Parathyroid adenoma (tissue), 2 donors: ENCODE measurements at regions not wholly inside any gene's neighbourhood (a gene's known extent, or its start where the extent isn't known, plus 50 kb on each side); places are given as distances from the start of the nearest gene placed in this dataset.

Experiments used
- H2AFZ ChIP-seq: fragments of 300-600 bp; sonication (generic); one replicate; pipeline ENCODE4 v1.7.0; 2017; ENCODE audit warnings: antibody characterized with exemption, mild to moderate bottlenecking
- H3K27ac ChIP-seq: fragments of 300-600 bp; sonication (generic); one replicate; pipeline ENCODE4 v1.7.0; 2017
- H3K27me3 ChIP-seq: fragments of 300-600 bp; sonication (generic); one replicate; pipeline ENCODE4 v1.7.0; 2017; ENCODE audit warnings: low read length; ENCODE audit not compliant: control insufficient read depth, insufficient read depth
- H3K36me3 ChIP-seq: fragments of 300-600 bp; sonication (generic); one replicate; pipeline ENCODE4 v1.7.0; 2017; ENCODE audit warnings: low read length; ENCODE audit not compliant: control insufficient read depth, insufficient read depth
- H3K4me1 ChIP-seq: fragments of 300-600 bp; sonication (generic); one replicate; pipeline ENCODE4 v1.7.0; 2017; ENCODE audit warnings: control low read depth
- H3K4me2 ChIP-seq: fragments of 300-600 bp; sonication (generic); one replicate; pipeline ENCODE4 v1.7.0; 2017; ENCODE audit warnings: low read length
- H3K4me3 ChIP-seq: fragments of 300-600 bp; sonication (generic); one replicate; pipeline ENCODE4 v1.7.0; 2017; ENCODE audit warnings: low read depth, low read length
- H3K79me2 ChIP-seq: fragments of 300-600 bp; sonication (generic); one replicate; pipeline ENCODE4 v1.7.0; 2017; ENCODE audit warnings: control low read depth
- H3K9ac ChIP-seq: fragments of 300-600 bp; sonication (generic); one replicate; pipeline ENCODE4 v1.7.0; 2017; ENCODE audit warnings: mild to moderate bottlenecking
- H3K9me3 ChIP-seq: fragments of 300-600 bp; sonication (generic); one replicate; pipeline ENCODE4 v1.7.0; 2017; ENCODE audit warnings: low read length; ENCODE audit not compliant: control insufficient read depth
- TF ChIP-seq, protein P1 (sequence below): fragments of 300-600 bp; sonication (generic); IDR thresholded peaks from one replicate; pipeline ENCODE4 v1.7.0; 2017; ENCODE audit warnings: antibody characterized with exemption, mild to moderate bottlenecking
- donor health status: primary hyperparathyroidism.

DNA sequence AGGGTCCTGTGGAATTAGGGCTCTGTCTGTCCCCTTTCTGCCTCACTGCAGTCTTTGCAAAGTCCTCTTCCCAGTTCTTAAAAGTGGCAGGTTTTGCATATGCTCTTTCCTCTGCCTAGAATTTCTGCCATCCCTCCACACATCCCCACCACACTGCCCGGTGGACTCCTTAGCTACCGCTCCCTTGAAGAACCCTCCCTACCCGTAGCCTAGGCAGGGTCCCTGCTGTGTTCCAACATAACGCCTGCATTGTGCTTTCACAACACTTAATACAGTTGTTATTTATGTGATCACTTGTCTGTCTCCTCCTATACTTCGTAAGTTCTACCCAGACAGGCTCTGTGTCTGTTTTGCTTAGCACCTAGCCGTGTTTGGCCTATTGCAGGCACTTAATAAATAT lies 142.5 kb upstream of the DMRT1 start:
- TF ChIP-seq, protein P1, sequence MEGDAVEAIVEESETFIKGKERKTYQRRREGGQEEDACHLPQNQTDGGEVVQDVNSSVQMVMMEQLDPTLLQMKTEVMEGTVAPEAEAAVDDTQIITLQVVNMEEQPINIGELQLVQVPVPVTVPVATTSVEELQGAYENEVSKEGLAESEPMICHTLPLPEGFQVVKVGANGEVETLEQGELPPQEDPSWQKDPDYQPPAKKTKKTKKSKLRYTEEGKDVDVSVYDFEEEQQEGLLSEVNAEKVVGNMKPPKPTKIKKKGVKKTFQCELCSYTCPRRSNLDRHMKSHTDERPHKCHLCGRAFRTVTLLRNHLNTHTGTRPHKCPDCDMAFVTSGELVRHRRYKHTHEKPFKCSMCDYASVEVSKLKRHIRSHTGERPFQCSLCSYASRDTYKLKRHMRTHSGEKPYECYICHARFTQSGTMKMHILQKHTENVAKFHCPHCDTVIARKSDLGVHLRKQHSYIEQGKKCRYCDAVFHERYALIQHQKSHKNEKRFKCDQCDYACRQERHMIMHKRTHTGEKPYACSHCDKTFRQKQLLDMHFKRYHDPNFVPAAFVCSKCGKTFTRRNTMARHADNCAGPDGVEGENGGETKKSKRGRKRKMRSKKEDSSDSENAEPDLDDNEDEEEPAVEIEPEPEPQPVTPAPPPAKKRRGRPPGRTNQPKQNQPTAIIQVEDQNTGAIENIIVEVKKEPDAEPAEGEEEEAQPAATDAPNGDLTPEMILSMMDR: no peak
- no peak overlapping the region for H3K9ac ChIP-seq
- no peak overlapping the region for H3K27ac ChIP-seq
- no peaks in the 10 kb centered on the region for H3K4me1 ChIP-seq
- H3K36me3 ChIP-seq: no peaks in the 10 kb centered on the region
- no peaks in the 10 kb centered on the region for H3K9me3 ChIP-seq
- H2AFZ ChIP-seq: no peak overlapping the region
- H3K27me3 ChIP-seq: no peaks in the 10 kb centered on the region
- H3K79me2 ChIP-seq: no peaks in the 10 kb centered on the region
- H3K4me3 ChIP-seq: no peak overlapping the region
- H3K4me2 ChIP-seq: no peak overlapping the region

DNA sequence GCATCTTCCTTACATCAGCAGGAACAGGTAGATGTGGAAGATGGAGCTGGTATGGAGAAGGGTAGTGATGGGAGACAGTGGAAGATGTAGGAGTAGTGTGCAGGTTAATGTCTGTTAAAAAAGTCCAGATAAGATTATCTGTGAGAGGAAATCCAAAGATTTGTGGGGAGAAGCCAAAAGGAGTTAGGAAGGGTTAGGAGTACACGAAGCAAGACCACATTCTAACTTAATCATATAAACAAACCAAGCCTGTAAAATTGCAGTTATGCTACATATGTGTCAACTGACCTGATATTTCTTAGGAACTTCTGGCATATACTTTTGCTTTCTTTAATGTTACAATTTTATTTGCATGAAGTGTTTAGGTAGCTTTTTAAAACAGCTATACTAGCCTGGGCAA lies 142.1 kb upstream of the DMRT1 start:
- H3K27ac ChIP-seq: no peak overlapping the region
- H3K36me3 ChIP-seq: no peaks in the 10 kb centered on the region
- TF ChIP-seq, protein P1: no peak
- no peak overlapping the region for H3K9ac ChIP-seq
- H3K27me3 ChIP-seq: no peaks in the 10 kb centered on the region
- H3K79me2 ChIP-seq: no peaks in the 10 kb centered on the region
- no peak overlapping the region for H3K4me3 ChIP-seq
- no peaks in the 10 kb centered on the region for H3K9me3 ChIP-seq
- H3K4me1 ChIP-seq: no peaks in the 10 kb centered on the region
- no peak overlapping the region for H2AFZ ChIP-seq
- H3K4me2 ChIP-seq: no peak overlapping the region

DNA sequence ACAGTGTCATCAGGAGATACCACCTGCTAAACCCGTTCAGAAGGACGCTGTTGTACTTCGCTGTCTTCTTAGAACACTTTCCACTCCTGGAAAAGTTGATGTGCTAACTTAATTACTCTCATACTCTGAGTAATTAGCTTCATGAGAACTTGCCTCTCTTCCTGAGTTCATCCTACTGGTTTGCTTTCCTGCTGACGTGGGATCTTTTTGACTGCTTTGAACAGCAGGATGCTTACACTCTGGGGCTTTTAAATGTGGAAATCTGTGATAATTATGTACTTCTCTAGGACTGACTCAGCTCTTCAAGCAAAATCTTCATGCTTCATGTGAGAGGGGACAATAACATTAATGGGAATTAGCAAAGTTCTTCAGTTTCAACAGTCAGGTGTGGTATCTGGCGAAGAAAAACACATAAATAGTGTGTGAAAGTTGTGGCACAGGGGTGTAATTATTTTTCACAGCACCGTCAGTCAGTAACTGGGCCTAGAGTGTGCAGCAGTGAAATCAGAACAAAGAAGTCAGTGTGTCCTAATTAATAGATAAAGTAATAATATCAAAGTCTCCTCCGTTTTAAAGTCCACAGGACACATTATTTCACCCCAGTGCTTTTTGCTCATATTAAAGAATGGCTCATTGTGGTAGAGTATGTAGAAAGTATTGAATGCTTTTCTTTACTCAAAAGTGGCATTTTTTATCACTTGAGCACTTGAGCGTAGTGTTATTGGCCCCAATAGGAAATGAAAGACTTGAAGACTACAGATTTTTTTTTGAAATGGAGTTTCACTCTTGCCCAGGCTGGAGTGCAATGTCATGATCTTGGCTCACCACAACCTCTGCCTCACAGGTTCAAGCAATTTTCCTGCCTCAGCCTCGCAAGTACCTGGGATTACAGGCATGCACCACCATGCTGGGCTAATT lies 140.9 kb upstream of the DMRT1 start:
- peak overlapping the region; percentile 39 for H3K4me2 ChIP-seq
- TF ChIP-seq, protein P1: no peak
- H3K36me3 ChIP-seq: no peaks in the 10 kb centered on the region
- no peak overlapping the region for H2AFZ ChIP-seq
- H3K27ac ChIP-seq: no peak overlapping the region
- H3K79me2 ChIP-seq: no peaks in the 10 kb centered on the region
- no peaks in the 10 kb centered on the region for H3K27me3 ChIP-seq
- H3K9me3 ChIP-seq: no peaks in the 10 kb centered on the region
- no peaks in the 10 kb centered on the region for H3K4me1 ChIP-seq
- no peak overlapping the region for H3K4me3 ChIP-seq
- H3K9ac ChIP-seq: no peak overlapping the region

DNA sequence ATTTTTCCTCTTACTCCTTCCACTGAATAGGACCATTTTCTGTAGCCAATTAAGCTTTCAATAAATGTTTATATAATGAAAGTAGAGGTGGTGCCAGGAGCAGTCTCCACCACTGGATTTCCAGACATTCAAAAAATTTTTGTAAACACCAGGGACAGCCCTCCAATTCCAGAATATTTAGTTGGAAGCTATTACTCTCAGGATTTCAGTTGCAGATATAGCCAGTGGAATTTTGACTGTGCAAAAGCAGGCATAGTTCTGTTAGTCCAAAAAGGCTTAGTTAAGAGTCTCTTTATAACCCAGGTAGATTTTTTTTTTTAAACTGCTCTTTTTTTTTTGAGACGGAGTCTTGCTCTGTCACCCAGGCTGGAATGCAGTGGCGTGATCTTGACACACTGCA lies 138.1 kb upstream of the DMRT1 start:
- H3K4me1 ChIP-seq: peaks cover 2% of the 10 kb centered on the region
- no peaks in the 10 kb centered on the region for H3K9me3 ChIP-seq
- H3K27ac ChIP-seq: no peak overlapping the region
- H3K4me3 ChIP-seq: no peak overlapping the region
- no peak overlapping the region for H3K4me2 ChIP-seq
- H2AFZ ChIP-seq: no peak overlapping the region
- H3K9ac ChIP-seq: no peak overlapping the region
- H3K27me3 ChIP-seq: no peaks in the 10 kb centered on the region
- H3K36me3 ChIP-seq: no peaks in the 10 kb centered on the region
- no peaks in the 10 kb centered on the region for H3K79me2 ChIP-seq
- TF ChIP-seq, protein P1: no peak

DNA sequence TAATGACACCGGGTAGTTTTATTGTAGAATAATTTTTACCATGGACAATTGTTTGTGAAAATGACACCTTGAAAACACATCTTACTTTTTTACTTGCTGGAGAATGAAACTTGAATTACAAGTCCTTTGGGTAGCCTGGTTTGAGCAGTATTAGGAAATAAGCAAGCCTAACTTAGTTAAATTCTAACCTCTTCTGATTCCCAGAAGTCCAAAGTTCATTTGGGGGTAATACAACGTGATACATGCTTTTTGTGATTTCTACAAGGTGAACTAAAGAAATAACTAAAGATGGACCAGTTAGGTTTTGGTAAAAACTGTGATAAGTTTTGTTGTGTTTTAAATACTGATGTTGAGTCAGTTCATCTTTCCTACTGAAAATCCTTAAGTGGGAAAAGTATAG lies 135.4 kb upstream of the DMRT1 start:
- Histone ChIP-seq H3K4me2 (peak overlapping the region; percentile 71), H3K4me1 (peaks cover 2% of the 10 kb centered on the region), H3K27me3 (no peaks in the 10 kb centered on the region), H3K36me3 (no peaks in the 10 kb centered on the region), H3K27ac (no peak overlapping the region), H3K4me3 (peak overlapping the region; percentile 36), H3K79me2 (no peaks in the 10 kb centered on the region), H3K9me3 (no peaks in the 10 kb centered on the region), H2AFZ (no peak overlapping the region), H3K9ac (no peak overlapping the region)
- TF ChIP-seq, protein P1: no peak
